ENCODE measurements at regions not wholly inside any gene's neighbourhood (a gene's known extent, or its start where the extent isn't known, plus 50 kb on each side); places are given as distances from the start of the nearest gene placed in this dataset.

- no peak for DNase-seq
- intact Hi-C loops (cut with DNase I; ENCODE audit: low total_unique reads), result loop anchor here (10.0 kb wide), 1 partner anchor 206 kb away; no protein-coding TSS in a partner anchor
- TF ChIP-seq CTCF (IDR thresholded peaks at IDR 0.05), result no peak
- H3K27ac ChIP-seq, result peak overlapping the region in 1 of 2 donors; percentile 34
- H3K4me1 ChIP-seq, result peaks cover 0 to 52% (median 26%) of the 10 kb centered on the region in 4 donors
- no peaks in the 10 kb centered on the region for H3K9me3 ChIP-seq
- H3K4me3 ChIP-seq, result peak overlapping the region in 1 of 2 donors; percentile 34
- H3K36me3 ChIP-seq, result no peaks in the 10 kb centered on the region
- no peaks in the 10 kb centered on the region for H3K27me3 ChIP-seq
Measured at GRCh38 chr22:27101288-27101687, 443.9 kb downstream of the MIAT start.

- peak overlapping the region; percentile 76 to 79 for H3K27ac ChIP-seq
- no peak for DNase-seq
- H3K4me3 ChIP-seq, result no peak overlapping the region
- intact Hi-C loops (cut with DNase I; ENCODE audit: low total_unique reads), result loop anchor here (10.0 kb wide), 1 partner anchor 210 kb away; no protein-coding TSS in a partner anchor
- TF ChIP-seq CTCF (IDR thresholded peaks at IDR 0.05), result no peak
- no peaks in the 10 kb centered on the region for H3K27me3 ChIP-seq
- no peaks in the 10 kb centered on the region for H3K36me3 ChIP-seq
- peaks cover 0 to 84% (median 55%) of the 10 kb centered on the region in 4 donors for H3K4me1 ChIP-seq
- H3K9me3 ChIP-seq, result no peaks in the 10 kb centered on the region
Measured at GRCh38 chr22:27104449-27104848, 447.1 kb downstream of the MIAT start.

DNA sequence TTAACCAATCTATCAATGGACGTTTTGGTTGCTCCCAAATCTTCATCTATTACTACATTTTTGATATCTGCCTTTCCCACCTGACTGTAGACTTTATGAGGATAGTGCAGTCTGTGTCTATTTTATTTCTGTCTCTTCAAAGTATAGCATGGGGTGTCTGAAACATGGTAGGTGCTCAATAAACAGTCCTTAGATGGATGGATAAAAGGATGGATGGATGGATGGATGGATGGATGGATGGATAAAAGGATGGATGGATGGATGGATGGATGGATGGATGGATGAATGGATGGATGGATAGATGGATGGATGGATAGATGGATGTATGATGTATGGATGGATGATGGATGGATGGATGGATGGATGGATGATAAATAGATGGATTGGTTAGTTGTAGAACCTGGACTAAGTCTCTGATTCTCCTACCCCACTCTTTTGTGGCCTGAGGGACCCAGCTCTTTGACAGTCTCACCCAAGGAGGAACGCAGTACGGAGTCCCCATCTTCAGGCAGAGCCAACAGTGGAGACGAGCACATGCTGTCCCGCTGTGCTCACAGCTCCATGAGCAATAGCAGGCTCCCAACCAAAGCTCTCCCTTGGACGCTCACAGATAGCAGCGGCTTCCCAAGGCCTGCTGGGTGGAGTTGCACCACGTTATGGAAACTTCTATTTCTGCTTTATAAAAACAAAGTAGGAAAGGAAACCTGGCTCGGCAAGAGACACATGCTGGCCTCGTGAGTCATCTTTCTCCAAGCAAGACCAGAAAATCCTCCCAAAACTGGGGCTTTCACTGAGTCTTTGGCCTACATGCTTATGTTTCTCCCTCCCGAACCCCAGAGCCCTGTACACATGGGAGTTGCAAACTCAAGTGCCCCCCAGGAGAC, 448.0 kb downstream of the MIAT start:
- H3K4me1 ChIP-seq, result peaks cover 0 to 90% (median 57%) of the 10 kb centered on the region in 4 donors
- H3K4me3 ChIP-seq, result no peak overlapping the region
- H3K27ac ChIP-seq, result peak overlapping the region; percentile 76 to 79
- H3K27me3 ChIP-seq, result no peaks in the 10 kb centered on the region
- DNase-seq, result peak; percentile 91 to 95
- intact Hi-C loops (cut with DNase I; ENCODE audit: low total_unique reads), result loop anchor here (5.0 to 10.0 kb wide), 2 partner anchors 107 to 211 kb away; no protein-coding TSS in a partner anchor
- no peak for TF ChIP-seq CTCF (IDR thresholded peaks at IDR 0.05)
- no peaks in the 10 kb centered on the region for H3K36me3 ChIP-seq
- H3K9me3 ChIP-seq, result no peaks in the 10 kb centered on the region

DNA sequence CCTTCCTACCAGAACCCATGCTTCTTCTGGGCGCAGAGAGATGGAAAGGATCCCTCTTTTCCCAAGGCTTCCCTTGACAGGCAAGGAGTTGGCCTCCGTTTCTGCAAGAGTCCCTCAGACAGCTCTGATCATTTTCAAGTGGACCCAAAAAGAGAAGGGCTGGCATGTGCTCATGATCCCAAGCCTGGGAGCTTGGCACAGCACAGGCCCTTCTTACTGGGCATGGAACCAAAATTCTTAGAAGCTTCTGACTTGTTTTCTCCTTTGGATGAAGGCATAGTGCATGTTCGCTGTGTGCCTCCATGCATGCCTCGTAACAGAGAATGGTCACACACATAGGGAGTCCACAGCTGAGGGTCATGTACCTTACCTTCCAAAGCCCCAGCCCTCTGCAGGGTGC, 449.6 kb downstream of the MIAT start:
- H3K4me3 ChIP-seq, result no peak overlapping the region
- H3K27ac ChIP-seq, result peak overlapping the region; percentile 76 to 79
- H3K36me3 ChIP-seq, result no peaks in the 10 kb centered on the region
- intact Hi-C loops (cut with DNase I; ENCODE audit: low total_unique reads), result loop anchor here (5.0 to 10.0 kb wide), 2 partner anchors 105 to 212 kb away; no protein-coding TSS in a partner anchor
- no peaks in the 10 kb centered on the region for H3K27me3 ChIP-seq
- DNase-seq, result peak in 1 of 2 donors; percentile 80
- TF ChIP-seq CTCF (IDR thresholded peaks at IDR 0.05), result no peak
- peaks cover 0 to 92% (median 59%) of the 10 kb centered on the region in 4 donors for H3K4me1 ChIP-seq
- H3K9me3 ChIP-seq, result no peaks in the 10 kb centered on the region

DNA sequence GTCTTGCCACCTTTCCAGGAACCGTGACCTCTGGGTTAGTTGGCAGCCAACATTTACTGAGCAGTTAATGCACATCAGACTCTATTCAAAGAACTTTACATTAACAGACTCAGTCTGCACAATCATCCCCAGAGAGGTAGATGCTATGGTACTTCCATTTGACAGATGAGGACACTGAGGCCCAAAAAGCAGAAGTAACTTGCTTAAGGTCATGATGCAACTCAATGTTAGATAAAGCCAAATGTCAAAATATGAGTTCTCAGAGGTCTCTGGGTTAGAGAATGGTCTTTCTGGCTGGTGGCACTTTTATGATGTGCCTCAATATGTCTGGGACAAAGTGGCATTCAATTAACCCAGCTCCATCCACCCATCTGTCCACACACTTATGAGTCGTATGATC, 450.0 kb downstream of the MIAT start:
- no peak for TF ChIP-seq CTCF (IDR thresholded peaks at IDR 0.05)
- Histone ChIP-seq H3K4me1 (peaks cover 0 to 93% (median 59%) of the 10 kb centered on the region in 4 donors), H3K27me3 (no peaks in the 10 kb centered on the region), H3K9me3 (no peaks in the 10 kb centered on the region), H3K4me3 (no peak overlapping the region), H3K27ac (peak overlapping the region; percentile 76 to 79), H3K36me3 (no peaks in the 10 kb centered on the region)
- intact Hi-C loops (cut with DNase I; ENCODE audit: low total_unique reads), result loop anchor here (5.0 to 10.0 kb wide), 2 partner anchors 105 to 213 kb away; no protein-coding TSS in a partner anchor
- no peak for DNase-seq

Measured in tibial artery (tissue), 4 donors.